ENCODE measurements at regions not wholly inside any gene's neighbourhood (a gene's known extent, or its start where the extent isn't known, plus 50 kb on each side); places are given as distances from the start of the nearest gene placed in this dataset.

DNA sequence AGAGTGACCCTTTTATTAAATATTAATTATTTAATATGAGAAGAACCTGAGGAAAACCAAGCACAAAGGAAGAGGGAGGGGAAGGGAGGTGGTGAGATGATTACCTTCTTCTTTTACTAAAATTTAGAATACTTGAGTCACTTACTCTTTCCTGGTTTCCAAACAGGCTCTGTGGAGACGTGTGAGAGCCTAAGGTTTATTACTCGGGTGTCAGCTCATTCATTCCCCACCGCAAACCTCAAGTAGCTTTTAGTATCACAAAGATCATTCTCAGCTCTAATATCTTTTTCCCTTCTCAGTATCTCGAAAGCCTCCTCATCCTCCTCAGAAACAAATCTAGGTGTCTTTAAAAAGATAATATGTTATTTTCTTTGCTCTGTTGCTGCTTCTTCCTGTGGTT lies 497.2 kb upstream of the JARID2 start:
- H3K79me2 ChIP-seq (ENCODE audit: insufficient read depth, low read length) = no peaks in the 10 kb centered on the region
- TF ChIP-seq EZH2phosphoT487 (conservative IDR thresholded peaks at IDR 0.05; ENCODE audit: low read length) = no peak
- TF ChIP-seq, protein P1, sequence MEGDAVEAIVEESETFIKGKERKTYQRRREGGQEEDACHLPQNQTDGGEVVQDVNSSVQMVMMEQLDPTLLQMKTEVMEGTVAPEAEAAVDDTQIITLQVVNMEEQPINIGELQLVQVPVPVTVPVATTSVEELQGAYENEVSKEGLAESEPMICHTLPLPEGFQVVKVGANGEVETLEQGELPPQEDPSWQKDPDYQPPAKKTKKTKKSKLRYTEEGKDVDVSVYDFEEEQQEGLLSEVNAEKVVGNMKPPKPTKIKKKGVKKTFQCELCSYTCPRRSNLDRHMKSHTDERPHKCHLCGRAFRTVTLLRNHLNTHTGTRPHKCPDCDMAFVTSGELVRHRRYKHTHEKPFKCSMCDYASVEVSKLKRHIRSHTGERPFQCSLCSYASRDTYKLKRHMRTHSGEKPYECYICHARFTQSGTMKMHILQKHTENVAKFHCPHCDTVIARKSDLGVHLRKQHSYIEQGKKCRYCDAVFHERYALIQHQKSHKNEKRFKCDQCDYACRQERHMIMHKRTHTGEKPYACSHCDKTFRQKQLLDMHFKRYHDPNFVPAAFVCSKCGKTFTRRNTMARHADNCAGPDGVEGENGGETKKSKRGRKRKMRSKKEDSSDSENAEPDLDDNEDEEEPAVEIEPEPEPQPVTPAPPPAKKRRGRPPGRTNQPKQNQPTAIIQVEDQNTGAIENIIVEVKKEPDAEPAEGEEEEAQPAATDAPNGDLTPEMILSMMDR (IDR thresholded peaks at IDR 0.05; ENCODE audit: insufficient read depth, low read length, poor library complexity, severe bottlenecking) = no peak
- H2AFZ ChIP-seq (ENCODE audit: low read depth, low read length, severe bottlenecking) = no peak overlapping the region
- no peaks in the 10 kb centered on the region for H3K9me3 ChIP-seq (ENCODE audit: insufficient read depth, low read length)
- no peaks in the 10 kb centered on the region for H3K9me2 ChIP-seq (replicated peaks; ENCODE audit: insufficient read depth, low read length)
- no peaks in the 10 kb centered on the region for H3K36me3 ChIP-seq (ENCODE audit: low read length)
- H3K4me2 ChIP-seq (ENCODE audit: low read depth, low read length, poor library complexity, severe bottlenecking) = no peak overlapping the region
- H3K27ac ChIP-seq (ENCODE audit: low read depth, low read length) = no peak overlapping the region
- no peaks in the 10 kb centered on the region for H4K20me1 ChIP-seq (ENCODE audit: low read depth, low read length)
- no peak overlapping the region for H3K4me3 ChIP-seq (ENCODE audit: insufficient read depth, low read length, poor library complexity, severe bottlenecking)
- 0 out of 2 replicates have a peak, but pooled peaks cover 2% of the 10 kb centered on the region for H3K27me3 ChIP-seq (ENCODE audit: low read length)
- H3F3A ChIP-seq (ENCODE audit: insufficient read depth) = no peaks in the 10 kb centered on the region
- no peak overlapping the region for H3K9ac ChIP-seq (ENCODE audit: low read length)

DNA sequence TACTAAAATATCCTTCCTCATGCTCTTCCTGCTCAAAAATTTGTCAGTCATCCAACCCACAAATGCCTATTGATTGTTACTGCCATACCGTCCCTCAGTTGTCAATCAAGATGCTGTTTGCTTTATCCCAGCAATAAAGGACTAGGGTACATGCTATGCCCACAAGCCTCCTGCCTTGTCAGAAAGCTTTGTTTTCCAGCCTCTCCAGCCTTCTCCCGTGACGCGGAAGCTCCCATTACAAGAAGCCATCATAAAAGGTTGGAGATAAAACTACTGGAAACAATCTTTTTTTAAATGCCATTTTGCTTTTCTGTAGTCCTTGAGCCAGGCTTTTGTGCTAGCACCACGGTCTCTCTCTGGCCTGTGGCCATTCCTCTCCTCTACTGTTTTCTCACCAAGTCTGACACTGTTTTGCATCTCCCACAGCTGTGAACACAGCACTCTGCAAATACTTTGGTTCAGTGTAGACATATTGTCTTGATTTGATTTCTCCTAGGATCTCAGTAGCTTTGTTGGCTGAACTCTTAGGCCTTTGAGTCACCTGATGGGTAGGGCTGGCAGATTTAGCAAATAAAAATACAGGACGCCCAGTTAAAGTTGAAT lies 495.7 kb upstream of the JARID2 start:
- H3K4me3 ChIP-seq (ENCODE audit: insufficient read depth, low read length, poor library complexity, severe bottlenecking) = no peak overlapping the region
- no peak overlapping the region for H3K4me2 ChIP-seq (ENCODE audit: low read depth, low read length, poor library complexity, severe bottlenecking)
- no peak overlapping the region for H2AFZ ChIP-seq (ENCODE audit: low read depth, low read length, severe bottlenecking)
- H3F3A ChIP-seq (ENCODE audit: insufficient read depth) = no peaks in the 10 kb centered on the region
- H3K9ac ChIP-seq (ENCODE audit: low read length) = no peak overlapping the region
- H3K27ac ChIP-seq (ENCODE audit: low read depth, low read length) = no peak overlapping the region
- H4K20me1 ChIP-seq (ENCODE audit: low read depth, low read length) = no peaks in the 10 kb centered on the region
- H3K27me3 ChIP-seq (ENCODE audit: low read length) = 0 out of 2 replicates have a peak, but pooled peaks cover 2% of the 10 kb centered on the region
- TF ChIP-seq, protein P1 (IDR thresholded peaks at IDR 0.05; ENCODE audit: insufficient read depth, low read length, poor library complexity, severe bottlenecking) = no peak
- TF ChIP-seq EZH2phosphoT487 (conservative IDR thresholded peaks at IDR 0.05; ENCODE audit: low read length) = no peak
- H3K9me2 ChIP-seq (replicated peaks; ENCODE audit: insufficient read depth, low read length) = no peaks in the 10 kb centered on the region
- H3K36me3 ChIP-seq (ENCODE audit: low read length) = no peaks in the 10 kb centered on the region
- H3K9me3 ChIP-seq (ENCODE audit: insufficient read depth, low read length) = no peaks in the 10 kb centered on the region
- H3K79me2 ChIP-seq (ENCODE audit: insufficient read depth, low read length) = no peaks in the 10 kb centered on the region

DNA sequence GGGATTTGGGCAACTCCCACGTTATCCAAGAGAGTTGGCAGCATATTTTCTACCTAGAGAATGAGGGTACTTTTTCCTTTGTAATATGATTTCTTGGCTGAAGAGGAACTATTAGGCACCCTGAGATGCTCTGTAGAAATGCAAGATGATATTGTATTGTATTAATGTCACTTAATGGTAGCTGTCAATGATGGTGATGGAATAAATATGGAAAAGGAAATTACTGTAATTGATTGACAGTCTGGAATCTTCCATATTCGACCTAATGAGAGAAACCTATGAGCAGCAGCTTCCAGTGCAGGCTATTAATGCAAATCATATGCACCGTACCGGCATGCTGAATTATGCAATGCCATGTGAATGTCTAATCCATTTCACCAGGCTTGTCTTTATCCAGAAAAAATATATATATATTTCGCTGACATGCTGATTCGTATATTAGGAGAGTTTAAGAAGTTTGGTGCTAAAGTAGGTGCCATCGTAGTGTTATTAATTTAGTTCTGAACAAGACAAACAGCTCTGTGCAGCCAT lies 494.2 kb upstream of the JARID2 start:
- H3K9me3 ChIP-seq (ENCODE audit: insufficient read depth, low read length) = no peaks in the 10 kb centered on the region
- no peaks in the 10 kb centered on the region for H3F3A ChIP-seq (ENCODE audit: insufficient read depth)
- TF ChIP-seq, protein P1 (IDR thresholded peaks at IDR 0.05; ENCODE audit: insufficient read depth, low read length, poor library complexity, severe bottlenecking) = no peak
- no peak for TF ChIP-seq EZH2phosphoT487 (conservative IDR thresholded peaks at IDR 0.05; ENCODE audit: low read length)
- H3K9ac ChIP-seq (ENCODE audit: low read length) = no peak overlapping the region
- H3K4me2 ChIP-seq (ENCODE audit: low read depth, low read length, poor library complexity, severe bottlenecking) = no peak overlapping the region
- no peaks in the 10 kb centered on the region for H3K9me2 ChIP-seq (replicated peaks; ENCODE audit: insufficient read depth, low read length)
- H3K27ac ChIP-seq (ENCODE audit: low read depth, low read length) = no peak overlapping the region
- no peaks in the 10 kb centered on the region for H3K79me2 ChIP-seq (ENCODE audit: insufficient read depth, low read length)
- H3K27me3 ChIP-seq (ENCODE audit: low read length) = 0 out of 2 replicates have a peak, but pooled peaks cover 2% of the 10 kb centered on the region
- no peaks in the 10 kb centered on the region for H4K20me1 ChIP-seq (ENCODE audit: low read depth, low read length)
- no peak overlapping the region for H2AFZ ChIP-seq (ENCODE audit: low read depth, low read length, severe bottlenecking)
- H3K4me3 ChIP-seq (ENCODE audit: insufficient read depth, low read length, poor library complexity, severe bottlenecking) = no peak overlapping the region
- H3K36me3 ChIP-seq (ENCODE audit: low read length) = no peaks in the 10 kb centered on the region
